Stimulated activated CD4-positive, alpha-beta T cell treated with anti-CD3 and anti-CD28 coated beads, Interleukin-4, amount 100 ng/mL, for 48 hours (primary cell): ENCODE measurements at regions not wholly inside any gene's neighbourhood (a gene's known extent, or its start where the extent isn't known, plus 50 kb on each side); places are given as distances from the start of the nearest gene placed in this dataset.

Source experiments
- DNase-seq, 2 donors: peaks; one replicate each; pipeline ENCODE4 v3.0.0-alpha.2; 2020; ENCODE audit warnings: low read depth in 2 of 2

DNA sequence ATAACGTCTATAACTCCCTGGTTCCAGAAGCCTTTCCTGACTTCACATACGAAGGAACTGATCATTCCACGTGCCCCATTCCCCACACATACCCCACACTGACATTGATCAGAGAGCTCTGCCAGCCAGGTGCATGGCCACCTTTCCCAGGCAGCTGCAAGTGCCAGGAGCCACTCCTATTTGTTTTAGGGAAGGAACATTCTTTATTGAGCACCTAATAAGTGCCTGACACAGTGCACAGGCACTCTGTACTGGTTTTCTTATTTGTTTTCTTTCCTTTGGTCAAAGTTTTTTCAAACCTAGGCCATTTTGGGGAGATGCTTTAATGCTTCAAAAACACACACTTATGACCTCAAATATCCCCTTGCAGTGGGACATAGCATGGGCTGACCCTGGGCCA lies 50.0 kb downstream of the PITPNM2 start:
- DNase-seq = no peak

DNA sequence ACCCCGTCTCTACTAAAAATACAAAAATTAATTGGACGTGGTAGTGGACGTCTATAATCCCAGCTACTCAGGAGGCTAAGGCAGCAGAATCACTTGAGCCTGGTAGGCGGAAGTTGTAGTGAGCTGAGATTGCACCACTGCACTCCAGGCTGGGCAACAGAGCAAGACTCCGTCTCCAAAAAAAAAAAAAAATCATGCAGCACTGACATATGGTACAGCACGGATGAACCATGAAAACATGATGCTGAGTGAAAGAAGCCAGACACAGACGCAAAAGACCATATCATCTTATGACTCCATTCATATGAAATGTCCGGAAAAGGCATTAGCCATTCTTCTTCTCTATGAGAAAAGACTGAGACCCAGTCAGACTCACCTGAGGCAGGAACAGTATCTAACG lies 50.4 kb downstream of the PITPNM2 start:
- no peak for DNase-seq

DNA sequence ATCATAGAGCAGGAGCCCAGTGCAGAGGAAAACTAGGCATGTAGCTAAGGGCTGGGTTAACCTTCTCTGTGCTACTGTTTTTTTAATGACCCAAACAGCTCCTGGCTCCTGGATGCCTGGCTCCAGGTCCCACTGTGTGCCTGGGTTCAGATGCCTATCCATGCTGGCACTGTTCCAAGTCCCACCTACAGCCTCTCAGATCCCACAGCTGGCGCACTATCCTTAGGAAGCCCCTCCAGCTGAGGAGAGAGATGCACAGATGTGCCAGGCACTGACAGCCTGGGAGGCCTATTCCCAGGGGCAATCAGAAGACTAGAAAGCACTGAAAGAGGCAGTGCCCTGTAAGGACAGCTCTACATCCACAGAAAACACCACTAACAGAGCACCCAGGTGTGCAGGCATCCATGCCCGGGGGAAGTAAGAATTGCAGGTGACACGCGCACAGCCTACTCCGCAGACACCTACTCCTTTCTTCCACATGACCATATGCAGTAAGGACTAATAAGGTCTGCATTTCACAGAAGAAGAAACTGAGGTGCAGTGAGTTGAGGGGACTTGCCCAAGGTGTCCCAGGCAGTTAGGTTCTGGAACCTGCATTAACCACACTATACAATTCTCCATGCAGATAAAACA lies 51.2 kb downstream of the PITPNM2 start:
- no peak for DNase-seq

GRCh38 chr12:123098780-123099179 lies 52.1 kb downstream of the PITPNM2 start:
- no peak for DNase-seq

- no peak for DNase-seq
Measured at GRCh38 chr12:123097561-123098084, 53.3 kb downstream of the PITPNM2 start.

DNA sequence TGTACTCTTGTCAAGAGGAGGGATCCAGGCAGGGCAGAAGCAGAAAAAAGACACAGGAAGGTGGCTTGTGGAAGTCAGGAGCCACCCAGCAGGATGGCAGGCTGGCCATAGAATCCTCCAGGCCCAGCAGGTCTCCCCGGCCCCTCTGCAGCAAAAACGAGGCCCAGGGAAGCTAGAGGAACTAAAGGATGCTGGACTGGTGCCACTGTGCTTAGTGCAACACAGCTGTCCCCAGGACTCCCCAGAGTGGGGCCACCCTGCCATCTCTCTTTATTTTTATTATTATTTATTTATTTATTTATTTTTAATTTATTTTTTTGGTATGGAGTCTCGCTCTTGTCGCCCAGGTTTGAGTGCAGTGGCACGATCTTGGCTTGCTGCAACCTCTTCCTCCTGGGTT lies 54.1 kb downstream of the PITPNM2 start:
- no peak for DNase-seq

GRCh38 chr12:123096182-123096581 lies 54.7 kb downstream of the PITPNM2 start:
- no peak for DNase-seq

DNA sequence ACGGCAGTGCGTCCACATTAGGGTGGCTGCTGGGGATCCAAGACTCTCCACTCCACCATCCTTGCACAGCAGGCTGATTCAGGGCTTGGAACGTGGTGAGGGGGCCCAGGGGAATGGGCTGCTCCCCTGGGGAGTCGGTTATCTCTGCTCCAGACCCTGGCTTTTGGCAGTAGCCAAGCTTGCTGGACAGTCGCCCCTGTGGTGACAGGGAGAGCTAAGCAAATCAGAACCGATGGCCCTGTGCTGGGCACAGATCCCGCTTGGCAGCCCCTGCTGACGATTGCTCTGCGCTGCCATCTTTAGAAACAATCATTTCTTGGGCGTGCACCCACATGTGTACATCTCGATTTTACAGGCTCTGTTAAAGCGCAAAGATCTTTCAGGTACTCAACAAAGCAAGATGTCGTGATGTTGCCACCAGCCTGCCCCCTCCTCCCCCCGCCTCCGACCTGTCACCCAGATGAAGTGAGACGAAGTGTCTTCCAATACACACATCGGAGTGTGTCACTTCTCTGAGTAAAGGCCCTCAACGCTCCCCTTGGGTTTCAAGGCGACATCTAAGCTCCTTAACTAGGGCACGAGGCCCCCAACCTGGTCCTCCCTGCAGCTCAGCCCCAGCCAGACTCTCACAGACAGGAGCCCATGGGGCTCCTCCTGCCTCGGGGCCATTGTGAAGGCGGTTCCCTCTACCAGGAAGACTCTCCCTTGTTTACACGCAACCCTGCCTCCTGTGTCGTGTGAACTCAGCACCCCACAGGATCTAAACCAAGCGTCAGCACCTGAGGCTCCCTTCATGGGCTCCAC lies 55.6 kb downstream of the PITPNM2 start:
- DNase-seq = no peak

GRCh38 chr12:123094349-123095077 lies 56.4 kb downstream of the PITPNM2 start:
- DNase-seq = no peak

- no peak for DNase-seq
Measured at GRCh38 chr12:123092866-123093265, 58.0 kb downstream of the PITPNM2 start.

- DNase-seq = no peak
Measured at GRCh38 chr12:123091230-123092150, 59.4 kb downstream of the PITPNM2 start.

GRCh38 chr12:123089631-123090353 lies 61.1 kb downstream of the PITPNM2 start:
- no peak for DNase-seq

- no peak for DNase-seq
Measured at GRCh38 chr12:123089140-123089539, 61.8 kb downstream of the PITPNM2 start.

- no peak for DNase-seq
Measured at GRCh38 chr12:123085730-123086487, 65.0 kb downstream of the PITPNM2 start.

GRCh38 chr12:123085066-123085465 lies 65.8 kb downstream of the PITPNM2 start:
- no peak for DNase-seq

- DNase-seq = no peak
Measured at GRCh38 chr12:123083661-123084571, 67.0 kb downstream of the PITPNM2 start.

- no peak for DNase-seq
Measured at GRCh38 chr12:123080634-123081033, 70.3 kb downstream of the PITPNM2 start.

DNA sequence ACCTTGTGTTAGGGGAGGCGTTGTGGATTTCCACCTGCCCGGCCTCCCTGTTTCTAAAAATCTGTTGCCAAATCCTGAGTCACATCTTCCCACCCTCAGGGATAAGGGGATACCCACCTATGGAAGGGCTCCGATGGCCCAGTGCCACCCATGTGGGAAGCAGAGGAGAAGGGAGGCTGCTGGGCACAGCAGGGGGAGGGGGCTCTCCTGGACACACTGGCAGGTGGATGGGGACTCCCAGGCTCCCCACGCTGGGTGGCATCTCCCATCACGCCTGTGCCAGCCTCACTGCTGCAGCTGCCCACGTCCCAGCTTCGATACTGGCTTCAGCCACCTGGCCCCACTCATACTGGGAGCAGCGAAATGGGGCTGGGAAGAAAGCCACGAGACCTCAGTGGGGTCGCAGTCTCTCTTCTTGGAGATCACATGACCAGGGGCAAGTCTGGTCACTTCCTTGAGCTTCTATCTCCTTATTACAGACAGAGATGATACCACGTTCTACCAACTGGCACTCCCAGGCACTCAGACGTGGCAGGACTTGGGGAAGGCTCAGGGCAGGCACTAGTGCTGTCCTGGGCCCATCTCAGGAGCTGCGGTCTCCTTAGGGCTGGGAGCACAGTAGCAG lies 72.2 kb downstream of the PITPNM2 start:
- no peak for DNase-seq

DNA sequence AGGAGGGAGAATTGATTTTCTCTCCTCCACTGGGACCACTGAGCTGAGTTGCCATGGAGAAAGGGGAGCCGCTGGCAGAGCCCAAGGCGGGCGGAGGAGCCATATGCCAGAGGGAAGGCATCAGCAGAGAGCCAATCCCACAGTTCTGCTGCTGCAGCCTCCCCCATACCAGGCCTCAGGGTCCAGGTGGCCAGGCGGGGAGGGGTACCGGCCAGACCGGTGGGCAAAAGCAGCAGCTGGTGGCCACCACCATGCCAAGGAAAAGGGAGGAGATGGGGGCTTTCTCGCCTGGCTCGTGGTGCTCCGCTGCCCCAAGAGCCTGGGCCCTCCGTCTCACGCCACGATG lies 72.8 kb downstream of the PITPNM2 start:
- DNase-seq = no peak
